GM06990 (cell line): ENCODE measurements at regions not wholly inside any gene's neighbourhood (a gene's known extent, or its start where the extent isn't known, plus 50 kb on each side); places are given as distances from the start of the nearest gene placed in this dataset.

ENCODE experiments used
- DNase-seq: peaks from one replicate; pipeline ENCODE4 v3.0.0-alpha.2; 2011; ENCODE audit not compliant: insufficient read length; ENCODE audit errors: extremely low read depth
- H3K27me3 ChIP-seq: replicated peaks from 2 replicates; pipeline ENCODE4 v1.6.0; 2011; ENCODE audit warnings: low read length; ENCODE audit not compliant: control insufficient read depth, insufficient read depth
- H3K36me3 ChIP-seq: 2 replicates; pipeline ENCODE4 v1.5.1; 2011; ENCODE audit warnings: low read length; ENCODE audit not compliant: control insufficient read depth, insufficient read depth
- H3K4me3 ChIP-seq: replicated peaks from 2 replicates; pipeline ENCODE4 v1.5.1; 2011; ENCODE audit warnings: low read depth, mild to moderate bottlenecking, control low read depth, low read length
- TF ChIP-seq, protein P1 (sequence below): IDR thresholded peaks from 2 replicates; pipeline ENCODE4 v1.5.1; 2011; ENCODE audit warnings: low read length, control low read depth, mild to moderate bottlenecking, inconsistent platforms; ENCODE audit not compliant: insufficient read depth, poor library complexity, severe bottlenecking

DNA sequence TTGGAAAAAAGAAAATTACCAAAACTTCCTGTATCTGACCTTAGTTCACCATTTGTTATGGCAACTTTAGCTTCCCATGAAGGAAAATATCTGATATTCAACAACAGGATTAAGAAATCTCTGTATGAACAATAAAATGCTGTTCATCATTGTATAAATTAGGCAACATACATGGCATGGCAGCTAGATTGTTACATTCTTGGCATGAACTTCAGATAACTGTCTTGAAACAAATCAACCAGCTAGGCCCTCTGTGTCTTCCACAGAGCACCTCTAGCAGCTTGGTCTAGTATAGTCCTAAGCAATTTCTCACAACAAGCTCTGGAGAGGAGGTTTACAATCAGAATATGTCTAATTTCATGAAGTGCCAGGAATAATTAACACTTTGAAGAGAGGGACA lies 105.4 kb upstream of the PCDH7 start:
- no peak for DNase-seq
- TF ChIP-seq, protein P1, sequence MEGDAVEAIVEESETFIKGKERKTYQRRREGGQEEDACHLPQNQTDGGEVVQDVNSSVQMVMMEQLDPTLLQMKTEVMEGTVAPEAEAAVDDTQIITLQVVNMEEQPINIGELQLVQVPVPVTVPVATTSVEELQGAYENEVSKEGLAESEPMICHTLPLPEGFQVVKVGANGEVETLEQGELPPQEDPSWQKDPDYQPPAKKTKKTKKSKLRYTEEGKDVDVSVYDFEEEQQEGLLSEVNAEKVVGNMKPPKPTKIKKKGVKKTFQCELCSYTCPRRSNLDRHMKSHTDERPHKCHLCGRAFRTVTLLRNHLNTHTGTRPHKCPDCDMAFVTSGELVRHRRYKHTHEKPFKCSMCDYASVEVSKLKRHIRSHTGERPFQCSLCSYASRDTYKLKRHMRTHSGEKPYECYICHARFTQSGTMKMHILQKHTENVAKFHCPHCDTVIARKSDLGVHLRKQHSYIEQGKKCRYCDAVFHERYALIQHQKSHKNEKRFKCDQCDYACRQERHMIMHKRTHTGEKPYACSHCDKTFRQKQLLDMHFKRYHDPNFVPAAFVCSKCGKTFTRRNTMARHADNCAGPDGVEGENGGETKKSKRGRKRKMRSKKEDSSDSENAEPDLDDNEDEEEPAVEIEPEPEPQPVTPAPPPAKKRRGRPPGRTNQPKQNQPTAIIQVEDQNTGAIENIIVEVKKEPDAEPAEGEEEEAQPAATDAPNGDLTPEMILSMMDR: no peak
- Histone ChIP-seq H3K36me3 (no peaks in the 10 kb centered on the region), H3K27me3 (no peaks in the 10 kb centered on the region), H3K4me3 (no peak overlapping the region)

DNA sequence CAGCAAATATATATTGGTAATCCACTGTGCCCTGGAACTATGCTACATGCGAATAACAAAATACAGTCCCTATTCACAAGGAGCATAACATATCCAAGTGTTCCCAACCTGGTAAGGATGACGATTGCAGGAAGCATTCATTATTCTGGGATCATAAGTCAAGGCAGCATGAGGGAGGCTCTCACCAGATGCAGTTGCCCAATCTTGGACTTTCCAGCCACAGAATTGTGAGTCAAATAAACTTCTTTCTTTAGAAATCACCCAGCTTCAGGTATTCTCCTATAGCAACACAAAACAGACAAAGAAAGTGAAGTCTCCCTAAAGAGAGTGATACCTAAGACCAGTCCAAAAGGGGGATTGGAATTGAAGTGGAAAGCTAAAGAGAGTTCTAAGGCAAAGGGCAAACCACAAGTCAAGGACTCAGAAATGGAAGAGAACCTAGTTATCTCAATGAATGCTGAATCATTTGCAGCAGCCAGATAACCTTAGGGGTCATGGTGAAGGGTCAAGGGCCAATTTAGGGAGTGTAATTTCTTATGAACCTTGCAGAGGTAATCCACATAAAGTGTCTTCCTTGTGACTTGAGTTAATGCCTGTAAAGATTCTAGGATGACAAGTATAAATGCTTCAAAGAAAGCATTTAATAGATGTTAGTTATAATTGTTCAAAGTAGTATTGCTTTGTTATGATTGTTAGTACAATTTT lies 103.1 kb upstream of the PCDH7 start:
- TF ChIP-seq, protein P1: no peak
- Histone ChIP-seq H3K4me3 (no peak overlapping the region), H3K27me3 (no peaks in the 10 kb centered on the region), H3K36me3 (no peaks in the 10 kb centered on the region)
- DNase-seq: no peak

DNA sequence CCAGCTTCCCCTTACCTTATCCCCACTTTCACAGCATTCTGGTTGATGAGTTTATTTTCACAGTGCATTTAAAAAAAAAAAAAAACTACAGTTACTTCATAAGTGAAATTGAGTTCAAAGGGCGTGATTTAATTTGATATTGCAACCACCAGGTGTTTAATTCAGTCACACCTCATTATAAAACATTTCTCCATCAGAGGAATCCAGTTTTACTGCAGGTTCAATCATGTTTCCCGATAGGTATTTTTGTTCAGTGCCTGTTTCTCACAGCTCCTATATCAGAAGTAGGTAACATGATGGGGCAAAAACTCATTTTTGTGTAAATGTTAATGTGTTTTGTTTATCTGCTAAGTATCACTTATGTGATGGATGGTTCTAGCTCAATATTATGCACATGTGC lies 102.3 kb upstream of the PCDH7 start:
- H3K27me3 ChIP-seq: no peaks in the 10 kb centered on the region
- no peaks in the 10 kb centered on the region for H3K36me3 ChIP-seq
- H3K4me3 ChIP-seq: no peak overlapping the region
- TF ChIP-seq, protein P1: no peak
- no peak for DNase-seq

DNA sequence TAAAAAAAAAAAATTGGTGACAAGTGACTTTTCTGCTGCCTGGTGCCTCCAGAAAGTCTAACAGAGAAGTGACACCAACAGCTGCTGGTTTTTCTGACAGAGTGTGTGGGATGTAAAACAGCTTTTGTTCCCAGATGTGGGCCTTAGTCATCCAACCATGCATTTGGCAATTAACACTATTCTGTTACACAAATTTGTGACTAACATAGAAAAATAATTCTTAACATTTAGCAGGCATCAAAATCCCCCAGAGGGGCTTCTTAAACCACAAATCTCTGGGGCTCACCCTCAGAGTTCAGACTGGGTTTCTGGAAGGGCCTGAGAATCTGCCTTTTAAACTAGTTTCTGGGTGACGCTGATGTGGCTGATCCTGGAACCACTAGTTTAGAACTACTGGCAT lies 100.5 kb upstream of the PCDH7 start:
- H3K36me3 ChIP-seq: no peaks in the 10 kb centered on the region
- TF ChIP-seq, protein P1: no peak
- no peak for DNase-seq

DNA sequence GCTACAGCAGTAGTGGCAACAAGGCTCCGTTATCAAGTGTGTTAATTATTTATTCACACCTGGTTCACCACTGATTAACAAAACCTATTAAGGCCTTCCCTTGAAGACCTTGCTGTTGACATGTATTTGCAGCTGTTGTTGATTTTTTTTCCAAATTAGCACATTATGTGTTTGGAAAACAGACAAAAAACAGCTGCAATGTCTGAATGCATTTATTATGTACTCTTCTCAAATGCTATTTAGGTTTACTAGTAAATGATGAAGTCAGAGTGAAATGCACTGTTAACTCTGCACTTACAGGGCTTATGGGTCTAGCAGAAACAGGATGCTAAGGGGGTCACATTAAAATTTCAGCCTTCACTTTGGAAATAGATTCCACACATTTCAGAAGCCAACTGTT lies 99.5 kb upstream of the PCDH7 start:
- no peak for DNase-seq
- no peaks in the 10 kb centered on the region for H3K36me3 ChIP-seq
- TF ChIP-seq, protein P1: no peak
- no peaks in the 10 kb centered on the region for H3K27me3 ChIP-seq
- no peak overlapping the region for H3K4me3 ChIP-seq

More for the DNA sequence above, 100.5 kb upstream of the PCDH7 start:
- Histone ChIP-seq H3K27me3 (no peaks in the 10 kb centered on the region), H3K4me3 (no peak overlapping the region)

DNA sequence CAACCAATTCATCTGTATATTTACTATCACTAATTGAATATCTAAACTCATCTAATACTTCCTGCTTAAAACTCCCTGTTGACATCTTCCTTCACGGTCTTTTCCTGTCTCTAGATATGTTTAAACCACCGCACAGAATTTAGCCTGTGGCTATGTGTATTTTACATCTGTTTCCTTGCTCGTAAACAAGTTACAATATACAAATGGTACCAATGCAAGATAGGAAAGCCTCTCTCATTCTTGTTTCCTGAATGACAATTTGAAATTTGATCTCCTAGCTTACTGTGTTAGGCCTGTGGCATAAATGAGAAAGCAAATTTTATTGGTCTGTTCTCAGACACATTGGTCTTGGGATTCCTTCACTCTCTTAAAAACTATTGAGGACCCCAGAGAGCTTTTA lies 89.7 kb upstream of the PCDH7 start:
- DNase-seq: no peak
- Histone ChIP-seq H3K36me3 (no peaks in the 10 kb centered on the region), H3K4me3 (no peak overlapping the region), H3K27me3 (no peaks in the 10 kb centered on the region)
- TF ChIP-seq, protein P1: no peak
